ENCODE measurements at regions not wholly inside any gene's neighbourhood (a gene's known extent, or its start where the extent isn't known, plus 50 kb on each side); places are given as distances from the start of the nearest gene placed in this dataset.

DNA sequence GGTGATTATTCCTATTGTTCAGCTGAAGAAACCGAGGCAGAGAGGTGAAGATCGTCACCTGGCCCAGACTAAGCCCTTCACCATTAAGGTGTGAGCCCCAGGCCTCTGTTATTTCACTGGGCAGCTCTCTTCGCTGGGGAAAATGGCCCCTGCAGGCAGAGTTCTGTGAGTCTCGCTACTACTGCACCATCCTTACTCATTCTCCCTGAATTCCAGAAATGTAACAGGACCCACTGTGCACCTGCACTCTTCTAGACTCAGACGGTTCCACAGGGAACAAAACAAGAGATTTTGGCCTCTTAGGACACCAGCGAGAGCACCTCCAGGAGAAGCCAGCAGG is 147.7 kb upstream of the GLI2 start:
- DNase-seq (ENCODE audit: low read depth in 2 of 2): no peak

DNA sequence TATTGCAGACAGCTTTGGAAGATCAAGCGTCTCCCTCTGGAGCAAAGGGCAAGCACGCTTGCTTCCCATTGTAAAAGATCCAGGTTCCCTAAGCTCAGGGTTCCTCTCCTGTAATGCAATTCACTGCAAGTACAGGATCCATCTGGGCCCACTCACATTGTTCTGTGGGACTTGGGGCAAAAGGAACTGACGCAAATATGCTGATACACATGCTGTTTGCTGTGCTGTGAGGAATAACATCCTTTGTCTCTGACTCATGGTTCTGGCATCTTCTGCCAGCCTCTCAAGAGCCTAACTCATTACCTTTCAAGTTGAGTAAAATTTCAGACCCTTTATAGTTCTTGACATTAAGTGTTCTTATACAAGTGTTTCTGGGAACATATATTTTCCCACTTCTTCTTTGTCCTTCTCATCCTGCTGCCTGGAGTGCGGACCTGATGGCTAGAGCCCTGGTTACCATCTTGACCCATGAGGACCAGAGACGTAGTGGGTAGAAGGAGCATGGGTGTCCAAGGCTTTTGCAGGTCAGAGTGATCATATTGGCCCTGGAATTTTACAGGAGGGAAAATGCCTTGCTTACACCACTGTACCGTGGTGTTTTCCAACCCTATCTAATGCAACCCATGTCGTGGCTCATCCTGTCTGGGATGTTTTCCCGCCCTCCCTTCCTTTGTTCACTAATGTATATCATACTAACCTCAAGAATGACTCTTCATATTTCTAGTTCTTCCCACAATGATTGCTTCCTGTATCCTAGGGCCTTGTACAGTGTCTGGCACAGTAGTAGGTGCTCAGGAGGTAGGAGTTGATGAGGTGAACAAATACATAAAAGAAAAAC is 145.7 kb upstream of the GLI2 start:
- DNase-seq (ENCODE audit: low read depth in 2 of 2): no peak

DNA sequence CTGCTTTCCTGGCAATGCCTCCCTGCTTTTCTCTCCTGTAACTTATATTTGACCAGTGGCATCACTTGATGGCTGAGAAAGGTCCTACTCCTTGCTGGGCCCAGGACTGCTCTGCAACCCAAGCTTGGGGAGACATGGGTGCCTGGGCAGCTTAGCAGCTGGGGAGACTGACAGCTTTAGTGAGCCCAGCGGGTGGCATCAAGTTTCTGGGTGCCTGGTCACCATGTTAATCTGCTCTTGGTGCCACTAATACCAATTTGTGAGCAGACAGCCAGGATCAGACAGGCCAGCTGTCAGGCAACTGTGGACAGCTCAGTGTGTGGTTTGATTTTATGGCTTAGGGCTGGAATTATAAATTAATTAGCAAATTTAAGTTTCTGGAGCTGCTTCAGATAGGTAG is 144.8 kb upstream of the GLI2 start:
- DNase-seq (ENCODE audit: low read depth in 2 of 2): no peak

GRCh38 chr2:120591572-120591971 is 144.1 kb upstream of the GLI2 start:
- no peak for DNase-seq (ENCODE audit: low read depth in 2 of 2)

- no peak for DNase-seq (ENCODE audit: low read depth in 2 of 2)
Measured at GRCh38 chr2:120592084-120592483, 143.6 kb upstream of the GLI2 start.

DNA sequence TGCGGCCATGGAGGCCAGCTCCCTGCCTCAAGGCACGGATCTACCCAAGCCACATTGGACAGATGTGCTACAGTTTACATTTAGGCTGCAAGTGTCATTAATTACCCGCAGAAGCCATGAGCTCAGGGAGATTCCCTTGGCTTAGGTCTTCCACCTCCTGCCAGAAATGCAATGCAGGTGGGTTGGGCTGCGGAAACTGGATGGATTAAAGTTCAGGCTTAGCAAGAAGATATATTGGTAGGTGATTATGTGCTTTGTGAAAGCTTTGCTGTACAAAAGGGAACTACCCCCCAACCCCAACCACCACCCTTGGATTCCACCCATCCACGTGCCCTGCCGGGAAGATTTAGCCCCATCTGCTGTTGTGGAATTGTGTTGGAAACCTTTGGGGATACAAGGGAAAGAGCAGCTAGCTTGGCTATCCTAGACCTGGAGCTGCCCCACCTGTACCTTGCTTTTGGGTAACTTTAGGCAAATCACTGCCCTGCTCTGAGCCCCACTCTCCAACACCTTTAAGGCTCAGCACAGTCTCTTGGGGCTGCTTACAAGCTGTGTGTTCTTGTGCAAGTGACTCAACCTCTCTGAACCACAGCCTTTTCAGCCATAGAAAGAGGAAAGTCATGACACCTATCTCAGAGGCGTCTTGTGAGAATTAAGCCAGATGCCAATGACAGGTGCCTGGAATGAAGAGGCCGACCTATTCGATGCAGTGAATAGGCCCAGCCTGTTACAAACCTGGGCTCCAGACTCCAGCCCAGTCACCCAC is 141.6 kb upstream of the GLI2 start:
- DNase-seq (ENCODE audit: low read depth in 2 of 2): no peak

GRCh38 chr2:120594856-120595685 is 140.6 kb upstream of the GLI2 start:
- no peak for DNase-seq (ENCODE audit: low read depth in 2 of 2)

DNA sequence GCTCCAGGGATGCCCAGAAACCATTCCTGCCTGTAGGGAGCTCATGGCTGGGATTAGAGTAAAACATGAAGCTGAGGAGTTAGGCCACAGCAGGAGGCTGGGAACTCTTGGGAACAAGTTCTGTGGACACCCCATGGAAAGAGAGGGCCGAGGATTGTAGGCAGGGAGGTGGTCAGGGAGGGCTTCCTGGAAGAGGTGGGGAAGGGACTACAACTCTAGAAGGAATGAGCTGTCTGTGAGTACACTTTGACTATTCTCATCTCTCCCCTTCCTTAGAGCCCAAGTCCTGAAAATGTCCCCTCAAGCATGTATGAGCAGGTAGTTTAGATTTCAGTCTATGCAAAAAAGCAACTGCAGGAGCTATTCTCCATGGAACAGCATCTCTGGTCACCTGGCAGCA is 139.9 kb upstream of the GLI2 start:
- no peak for DNase-seq (ENCODE audit: low read depth in 2 of 2)

GRCh38 chr2:120596191-120596811 is 139.4 kb upstream of the GLI2 start:
- DNase-seq (ENCODE audit: low read depth in 2 of 2): no peak

- DNase-seq (ENCODE audit: low read depth in 2 of 2): no peak
Measured at GRCh38 chr2:120596990-120597594, 138.6 kb upstream of the GLI2 start.

- no peak for DNase-seq (ENCODE audit: low read depth in 2 of 2)
Measured at GRCh38 chr2:120597595-120598193, 138.0 kb upstream of the GLI2 start.

DNA sequence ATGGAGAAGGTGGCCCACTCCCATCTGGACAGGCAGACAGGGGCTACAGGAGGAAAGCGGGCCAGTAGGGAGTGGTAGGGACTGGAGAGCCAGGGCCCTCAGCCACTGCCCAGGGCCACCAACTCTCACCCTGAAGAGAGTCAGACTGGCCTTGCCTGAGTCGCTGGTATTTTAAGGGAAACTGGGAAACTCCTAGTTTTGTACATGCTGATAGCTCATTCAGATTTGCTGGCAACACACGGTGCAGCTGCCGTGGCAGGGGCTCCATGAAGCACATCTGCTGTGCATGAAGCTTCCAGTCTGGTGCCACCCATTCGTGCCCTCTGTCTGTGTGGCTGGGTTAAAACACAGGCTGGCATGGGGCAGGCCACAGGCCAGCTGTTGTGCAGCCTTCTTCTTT is 137.3 kb upstream of the GLI2 start:
- DNase-seq (ENCODE audit: low read depth in 2 of 2): no peak

DNA sequence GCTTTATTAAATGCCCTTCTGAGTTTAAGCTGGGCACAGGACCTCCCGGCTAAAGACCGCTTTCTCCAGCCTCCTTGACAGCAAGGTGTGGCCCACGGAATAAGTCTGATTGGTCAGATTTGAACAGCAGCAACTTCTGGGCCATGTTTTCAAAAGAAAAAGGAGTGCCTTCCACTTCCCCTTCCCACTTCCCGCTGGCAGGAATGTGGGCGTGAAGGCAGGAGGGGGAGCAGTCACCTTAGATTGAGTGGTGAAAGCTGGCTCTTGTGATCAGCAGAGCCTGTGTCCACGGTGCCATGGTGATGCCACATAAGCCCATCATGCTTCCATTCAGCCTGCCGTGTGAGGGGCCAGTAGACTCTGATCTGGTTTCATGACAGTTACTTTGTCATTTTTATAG is 136.6 kb upstream of the GLI2 start:
- DNase-seq (ENCODE audit: low read depth in 2 of 2): no peak

DNA sequence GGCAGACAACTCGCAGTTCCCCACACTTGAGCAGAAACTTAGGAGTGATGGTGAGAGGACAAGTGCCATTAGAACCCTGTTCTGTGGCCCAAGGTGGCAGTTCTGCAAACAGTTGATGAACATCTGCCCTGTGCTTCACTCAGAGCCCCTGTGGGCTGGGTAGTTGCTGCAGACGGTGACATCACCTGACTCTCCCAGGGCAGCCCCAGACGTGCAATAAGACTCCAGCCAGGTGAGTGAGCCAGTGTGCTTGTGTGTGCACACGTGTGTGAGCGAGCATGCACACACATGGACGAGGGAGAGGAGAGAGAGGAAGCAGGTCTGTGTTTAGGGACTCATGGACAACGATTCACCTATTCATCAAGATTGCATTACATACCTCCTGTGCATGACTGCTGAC is 136.0 kb upstream of the GLI2 start:
- no peak for DNase-seq (ENCODE audit: low read depth in 2 of 2)

- DNase-seq (ENCODE audit: low read depth in 2 of 2): no peak
Measured at GRCh38 chr2:120600335-120600734, 135.3 kb upstream of the GLI2 start.

GRCh38 chr2:120600786-120601185 is 134.9 kb upstream of the GLI2 start:
- no peak for DNase-seq (ENCODE audit: low read depth in 2 of 2)

DNA sequence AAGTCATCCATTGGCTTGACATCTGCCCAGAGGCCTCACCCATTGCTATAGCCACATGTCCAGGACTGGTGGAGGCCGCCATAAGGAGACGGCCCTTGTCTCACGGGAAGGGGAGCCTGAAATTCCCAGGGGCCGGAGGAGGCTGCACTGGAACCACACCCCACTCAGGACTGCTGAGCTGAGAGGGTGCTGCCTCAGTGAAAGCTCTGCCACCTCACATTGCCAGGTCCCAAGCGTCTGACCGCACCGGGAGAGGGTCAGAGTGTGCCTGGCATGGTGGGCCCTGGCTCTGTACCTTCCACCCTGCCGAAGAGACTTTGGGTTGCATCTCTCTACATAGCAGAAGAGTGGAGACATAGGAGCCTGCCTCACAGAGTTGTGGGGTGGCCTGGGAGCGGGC is 134.1 kb upstream of the GLI2 start:
- no peak for DNase-seq (ENCODE audit: low read depth in 2 of 2)

GRCh38 chr2:120602251-120602650 is 133.4 kb upstream of the GLI2 start:
- no peak for DNase-seq (ENCODE audit: low read depth in 2 of 2)

DNA sequence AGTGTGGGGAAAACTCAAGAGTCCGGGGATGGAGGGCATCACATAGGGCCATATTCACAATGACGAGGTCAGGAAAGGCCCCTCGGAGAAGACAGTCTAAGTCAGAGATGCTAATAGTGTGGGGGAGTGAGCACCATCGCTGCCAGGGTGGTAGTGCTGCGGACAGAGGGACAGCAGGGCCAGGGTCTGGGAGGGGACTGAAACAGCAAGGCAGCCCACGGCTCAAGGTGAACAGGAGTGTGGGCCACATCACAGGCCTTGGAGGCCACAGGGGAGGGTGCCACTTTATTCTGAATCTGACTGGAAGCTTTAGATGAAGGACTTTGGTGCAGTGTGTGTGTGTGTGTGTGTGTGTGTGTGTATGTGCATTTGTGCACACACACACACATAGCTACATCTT is 130.9 kb upstream of the GLI2 start:
- no peak for DNase-seq (ENCODE audit: low read depth in 2 of 2)

DNA sequence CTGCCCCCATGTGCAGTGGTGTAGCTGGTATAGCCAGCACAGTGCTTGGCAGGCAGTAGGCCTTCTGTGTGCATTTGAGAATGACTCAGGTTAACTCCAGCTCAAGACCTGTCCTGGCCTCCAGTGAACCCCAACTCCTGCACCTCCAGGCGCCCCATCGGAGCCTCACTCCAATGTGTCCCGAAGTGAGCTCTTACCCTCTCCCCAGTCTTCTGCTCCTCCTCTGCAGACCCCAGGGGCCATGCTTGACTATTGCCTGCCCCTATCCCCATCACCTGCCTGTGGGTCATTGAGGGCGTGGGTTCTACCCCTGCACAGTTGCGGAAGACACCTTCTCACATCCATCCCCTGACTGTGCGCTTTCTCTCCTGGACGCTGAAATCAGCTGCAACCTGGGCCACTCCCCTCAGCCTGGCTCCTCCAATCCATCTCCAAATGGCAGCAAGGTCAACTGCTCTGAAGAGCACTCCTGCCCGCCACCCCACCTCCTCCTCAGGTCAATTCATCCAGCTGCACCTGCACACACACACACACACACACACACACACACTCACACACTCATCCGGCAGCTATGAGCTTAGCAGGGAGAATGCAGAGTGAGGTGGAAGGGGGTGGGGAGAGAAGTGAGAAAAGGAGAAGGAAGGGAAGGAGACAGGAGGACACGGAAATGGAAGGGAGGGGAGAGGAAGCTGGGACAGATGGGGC is 130.3 kb upstream of the GLI2 start:
- DNase-seq (ENCODE audit: low read depth in 2 of 2): no peak

GRCh38 chr2:120606280-120606679 is 129.4 kb upstream of the GLI2 start:
- no peak for DNase-seq (ENCODE audit: low read depth in 2 of 2)

Data from stimulated activated CD4-positive, alpha-beta T cell treated with anti-CD3 and anti-CD28 coated beads, Interleukin-1b, Interleukin-23, amount 100 ng/mL, for 1 hour (primary cell).